ENCODE measurements at regions not wholly inside any gene's neighbourhood (a gene's known extent, or its start where the extent isn't known, plus 50 kb on each side); places are given as distances from the start of the nearest gene placed in this dataset.

DNA sequence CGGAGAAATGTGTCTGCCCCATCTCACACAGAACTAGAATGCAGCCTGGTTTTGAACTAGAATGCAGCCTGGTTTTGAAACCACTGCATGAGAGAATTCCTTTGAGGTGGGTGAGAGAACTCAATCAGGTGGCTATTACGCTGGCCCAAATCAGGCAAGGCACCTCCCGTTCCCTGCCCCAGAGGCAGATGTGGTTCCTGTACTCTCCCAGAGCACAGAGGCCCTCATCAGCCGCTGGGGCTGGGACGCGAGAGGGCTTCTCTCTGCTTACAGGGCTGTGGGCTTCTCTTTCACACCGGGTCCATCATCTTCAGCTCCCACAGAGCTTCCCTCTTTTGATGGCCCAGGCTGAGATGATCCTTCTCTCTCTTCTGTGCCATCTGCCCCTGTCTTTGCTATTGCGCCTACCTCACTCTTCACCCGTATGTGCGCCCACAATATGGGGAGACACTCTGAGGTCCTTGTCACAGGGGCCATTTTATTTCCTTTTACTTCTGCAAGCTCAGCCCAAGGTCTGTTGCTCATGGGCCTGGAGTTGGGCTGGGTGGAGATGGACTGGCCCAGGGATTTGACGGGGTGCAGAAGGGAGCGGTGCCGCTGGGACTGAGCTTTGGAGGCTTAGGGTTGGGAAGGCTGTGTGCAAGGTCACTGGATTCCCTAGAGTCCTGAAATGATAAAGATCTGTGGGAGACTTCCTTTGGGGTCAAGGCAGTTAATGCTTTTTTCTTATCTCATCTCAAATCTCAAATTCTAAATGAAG lies 84.4 kb upstream of the HS6ST1 start:
- TF ChIP-seq, protein P1, sequence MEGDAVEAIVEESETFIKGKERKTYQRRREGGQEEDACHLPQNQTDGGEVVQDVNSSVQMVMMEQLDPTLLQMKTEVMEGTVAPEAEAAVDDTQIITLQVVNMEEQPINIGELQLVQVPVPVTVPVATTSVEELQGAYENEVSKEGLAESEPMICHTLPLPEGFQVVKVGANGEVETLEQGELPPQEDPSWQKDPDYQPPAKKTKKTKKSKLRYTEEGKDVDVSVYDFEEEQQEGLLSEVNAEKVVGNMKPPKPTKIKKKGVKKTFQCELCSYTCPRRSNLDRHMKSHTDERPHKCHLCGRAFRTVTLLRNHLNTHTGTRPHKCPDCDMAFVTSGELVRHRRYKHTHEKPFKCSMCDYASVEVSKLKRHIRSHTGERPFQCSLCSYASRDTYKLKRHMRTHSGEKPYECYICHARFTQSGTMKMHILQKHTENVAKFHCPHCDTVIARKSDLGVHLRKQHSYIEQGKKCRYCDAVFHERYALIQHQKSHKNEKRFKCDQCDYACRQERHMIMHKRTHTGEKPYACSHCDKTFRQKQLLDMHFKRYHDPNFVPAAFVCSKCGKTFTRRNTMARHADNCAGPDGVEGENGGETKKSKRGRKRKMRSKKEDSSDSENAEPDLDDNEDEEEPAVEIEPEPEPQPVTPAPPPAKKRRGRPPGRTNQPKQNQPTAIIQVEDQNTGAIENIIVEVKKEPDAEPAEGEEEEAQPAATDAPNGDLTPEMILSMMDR (IDR thresholded peaks at IDR 0.05), result no peak
- no peak for TF ChIP-seq POLR2A (IDR thresholded peaks at IDR 0.05)

All from prostate gland (tissue), 2 donors.